OCI-LY1 (cell line): ENCODE measurements at regions not wholly inside any gene's neighbourhood (a gene's known extent, or its start where the extent isn't known, plus 50 kb on each side); places are given as distances from the start of the nearest gene placed in this dataset.

ENCODE experiments used
- H2AFZ ChIP-seq: fragments of 200-600 bp; sonication (generic), shearing (Covaris generic); 2 replicates; pipeline ENCODE4 v1.6.0; 2014; ENCODE audit warnings: antibody characterized with exemption, mild to moderate bottlenecking, low read length
- H3F3A ChIP-seq: fragments of 200-600 bp; sonication (generic), shearing (Covaris generic); 2 replicates; pipeline ENCODE4 v1.6.0; 2014; ENCODE audit warnings: mild to moderate bottlenecking, antibody characterized with exemption, low read length, moderate library complexity; ENCODE audit not compliant: insufficient read depth
- H3K27ac ChIP-seq: fragments of 200-600 bp; sonication (generic); 2 replicates; pipeline ENCODE4 v1.5.1; 2014; ENCODE audit warnings: low read length, mixed run types, mild to moderate bottlenecking, low read depth; ENCODE audit not compliant: poor library complexity, severe bottlenecking
- H3K27me3 ChIP-seq: fragments of 200-600 bp; sonication (generic); 2 replicates; pipeline ENCODE4 v1.6.0; 2014; ENCODE audit warnings: antibody characterized with exemption, mild to moderate bottlenecking, low read length, moderate library complexity; ENCODE audit not compliant: insufficient read depth
- H3K36me3 ChIP-seq: fragments of 200-600 bp; sonication (generic); 2 replicates; pipeline ENCODE4 v1.6.1; 2014; ENCODE audit warnings: mild to moderate bottlenecking, antibody characterized with exemption, low read length, moderate library complexity, mixed read lengths; ENCODE audit not compliant: insufficient read depth
- H3K4me1 ChIP-seq: fragments of 200-600 bp; sonication (generic); 2 replicates; pipeline ENCODE4 v1.5.1; 2014; ENCODE audit warnings: mild to moderate bottlenecking, low read length, moderate library complexity; ENCODE audit not compliant: insufficient read depth, severe bottlenecking
- H3K4me2 ChIP-seq: fragments of 200-600 bp; sonication (generic), shearing (Covaris generic); 2 replicates; pipeline ENCODE4 v1.6.1; 2014; ENCODE audit warnings: low read length
- H3K4me3 ChIP-seq: fragments of 200-600 bp; sonication (generic); 2 replicates; pipeline ENCODE4 v1.5.1; 2014; ENCODE audit warnings: low read length, low read depth, mild to moderate bottlenecking, mixed read lengths; ENCODE audit not compliant: poor library complexity, severe bottlenecking
- H3K79me2 ChIP-seq: fragments of 200-600 bp; shearing (Covaris generic); 2 replicates; pipeline ENCODE4 v1.6.1; 2016; ENCODE audit warnings: mixed run types, low read length, mixed read lengths; ENCODE audit not compliant: insufficient read depth
- H3K9ac ChIP-seq: fragments of 200-600 bp; sonication (generic), shearing (Covaris generic); 2 replicates; pipeline ENCODE4 v1.6.1; 2014; ENCODE audit warnings: mild to moderate bottlenecking, low read length, mixed read lengths
- H3K9me2 ChIP-seq: fragments of 200-600 bp; sonication (generic), shearing (Covaris generic); 2 replicates; pipeline ENCODE4 v1.6.1; 2014; ENCODE audit warnings: low read depth, mild to moderate bottlenecking, low read length, mixed read lengths
- H3K9me3 ChIP-seq: fragments of 200-600 bp; shearing (Covaris generic); 2 replicates; pipeline ENCODE4 v1.6.1; 2014; ENCODE audit warnings: low read length, mixed read lengths
- H4K20me1 ChIP-seq: fragments of 200-600 bp; sonication (generic), shearing (Covaris generic); 2 replicates; pipeline ENCODE4 v1.6.0; 2016; ENCODE audit warnings: mild to moderate bottlenecking, low read length; ENCODE audit not compliant: insufficient read depth
- EZH2 ChIP-seq: fragments of 200-600 bp; sonication (generic), shearing (Covaris generic); IDR thresholded peaks from 2 replicates; pipeline ENCODE4 v1.8.0; 2017; ENCODE audit warnings: borderline replicate concordance, mixed run types, mild to moderate bottlenecking, antibody characterized with exemption, low read length, moderate library complexity, mixed read lengths
- TF ChIP-seq, protein P1 (sequence below): fragments of 200-600 bp; sonication (generic), shearing (Covaris generic); IDR thresholded peaks from 2 replicates; pipeline ENCODE4 v1.5.1; 2017; ENCODE audit warnings: mild to moderate bottlenecking, antibody characterized with exemption, low read length, moderate library complexity, mixed read lengths

DNA sequence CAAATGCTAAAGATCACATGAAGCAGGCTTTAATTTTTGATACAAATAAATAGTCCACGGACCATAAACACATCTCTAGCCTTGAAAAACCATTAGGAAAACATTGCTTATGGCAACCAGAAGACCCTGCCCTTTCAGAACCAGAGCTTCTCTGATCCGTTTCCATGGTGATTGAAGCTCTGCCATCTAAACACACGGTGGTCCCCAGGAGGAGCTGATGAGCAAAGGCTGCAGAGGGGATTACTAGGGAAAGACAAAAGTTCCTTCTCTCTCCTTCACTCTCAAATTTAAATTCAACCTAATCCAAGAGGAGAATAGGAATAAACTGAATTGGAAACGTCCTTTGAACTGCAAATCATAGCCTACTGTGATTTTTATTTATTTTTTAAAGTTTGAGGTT is 122.0 kb upstream of the ATP10A start:
- H3K4me3 ChIP-seq: no peak overlapping the region
- TF ChIP-seq EZH2: no peak
- TF ChIP-seq, protein P1, sequence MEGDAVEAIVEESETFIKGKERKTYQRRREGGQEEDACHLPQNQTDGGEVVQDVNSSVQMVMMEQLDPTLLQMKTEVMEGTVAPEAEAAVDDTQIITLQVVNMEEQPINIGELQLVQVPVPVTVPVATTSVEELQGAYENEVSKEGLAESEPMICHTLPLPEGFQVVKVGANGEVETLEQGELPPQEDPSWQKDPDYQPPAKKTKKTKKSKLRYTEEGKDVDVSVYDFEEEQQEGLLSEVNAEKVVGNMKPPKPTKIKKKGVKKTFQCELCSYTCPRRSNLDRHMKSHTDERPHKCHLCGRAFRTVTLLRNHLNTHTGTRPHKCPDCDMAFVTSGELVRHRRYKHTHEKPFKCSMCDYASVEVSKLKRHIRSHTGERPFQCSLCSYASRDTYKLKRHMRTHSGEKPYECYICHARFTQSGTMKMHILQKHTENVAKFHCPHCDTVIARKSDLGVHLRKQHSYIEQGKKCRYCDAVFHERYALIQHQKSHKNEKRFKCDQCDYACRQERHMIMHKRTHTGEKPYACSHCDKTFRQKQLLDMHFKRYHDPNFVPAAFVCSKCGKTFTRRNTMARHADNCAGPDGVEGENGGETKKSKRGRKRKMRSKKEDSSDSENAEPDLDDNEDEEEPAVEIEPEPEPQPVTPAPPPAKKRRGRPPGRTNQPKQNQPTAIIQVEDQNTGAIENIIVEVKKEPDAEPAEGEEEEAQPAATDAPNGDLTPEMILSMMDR: no peak
- H3K9me2 ChIP-seq: no peaks in the 10 kb centered on the region
- H3K4me2 ChIP-seq: no peak overlapping the region
- H3K36me3 ChIP-seq: no peaks in the 10 kb centered on the region
- H3K9me3 ChIP-seq: no peaks in the 10 kb centered on the region
- H3F3A ChIP-seq: no peaks in the 10 kb centered on the region
- no peak overlapping the region for H2AFZ ChIP-seq
- no peaks in the 10 kb centered on the region for H3K27me3 ChIP-seq
- no peak overlapping the region for H3K9ac ChIP-seq
- H3K27ac ChIP-seq: no peak overlapping the region
- no peaks in the 10 kb centered on the region for H3K79me2 ChIP-seq
- H4K20me1 ChIP-seq: no peaks in the 10 kb centered on the region
- H3K4me1 ChIP-seq: no peaks in the 10 kb centered on the region

DNA sequence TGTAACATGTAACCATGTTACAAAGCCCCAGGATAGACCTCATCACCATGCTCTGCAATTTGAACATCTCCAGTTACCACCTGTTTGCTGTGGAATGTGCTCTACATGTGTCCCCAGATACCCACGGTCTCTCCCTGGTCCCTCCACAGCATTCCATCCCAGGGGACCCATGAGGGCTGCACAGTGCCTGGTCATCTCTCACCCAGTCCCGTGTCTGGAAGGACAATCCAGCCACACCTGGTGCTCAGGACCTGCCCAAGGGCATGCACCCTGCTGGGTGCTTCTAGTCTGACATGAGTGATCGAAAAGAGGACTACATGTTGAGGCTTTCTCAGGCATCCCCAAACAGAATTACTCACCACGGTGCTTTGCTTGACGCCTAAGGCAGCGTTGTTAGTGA is 119.6 kb upstream of the ATP10A start:
- Histone ChIP-seq H4K20me1 (no peaks in the 10 kb centered on the region), H3K79me2 (no peaks in the 10 kb centered on the region), H3F3A (no peaks in the 10 kb centered on the region), H2AFZ (no peak overlapping the region), H3K27me3 (no peaks in the 10 kb centered on the region), H3K4me1 (no peaks in the 10 kb centered on the region), H3K36me3 (no peaks in the 10 kb centered on the region), H3K9me3 (no peaks in the 10 kb centered on the region), H3K9me2 (no peaks in the 10 kb centered on the region), H3K9ac (no peak overlapping the region), H3K4me2 (no peak overlapping the region), H3K27ac (no peak overlapping the region), H3K4me3 (no peak overlapping the region)
- no peak for TF ChIP-seq EZH2
- TF ChIP-seq, protein P1: no peak

DNA sequence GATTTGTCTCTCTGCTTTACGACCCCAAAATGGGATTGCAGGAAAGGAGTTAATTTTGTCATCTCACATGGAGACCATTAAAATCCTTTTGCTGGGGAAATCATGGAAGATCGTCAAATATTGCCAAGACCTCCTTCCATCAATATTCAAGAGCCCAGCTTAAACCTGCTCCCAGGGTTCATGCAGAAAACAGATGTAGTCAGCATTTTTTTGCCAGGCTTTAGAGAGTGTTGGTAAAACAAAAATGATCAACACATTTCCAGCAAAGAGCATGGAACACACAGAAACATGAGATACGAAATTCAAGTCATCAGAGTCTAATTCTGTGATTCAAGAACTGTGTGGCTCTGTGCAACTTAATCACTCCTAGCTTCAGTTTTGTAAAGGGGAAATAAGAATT is 118.0 kb upstream of the ATP10A start:
- no peak overlapping the region for H2AFZ ChIP-seq
- TF ChIP-seq EZH2: no peak
- TF ChIP-seq, protein P1: no peak
- H3K4me1 ChIP-seq: no peaks in the 10 kb centered on the region
- no peak overlapping the region for H3K9ac ChIP-seq
- H3K4me3 ChIP-seq: no peak overlapping the region
- no peaks in the 10 kb centered on the region for H3K9me3 ChIP-seq
- H3K27ac ChIP-seq: no peak overlapping the region
- H3F3A ChIP-seq: no peaks in the 10 kb centered on the region
- no peaks in the 10 kb centered on the region for H3K27me3 ChIP-seq
- no peaks in the 10 kb centered on the region for H3K79me2 ChIP-seq
- no peaks in the 10 kb centered on the region for H3K9me2 ChIP-seq
- no peak overlapping the region for H3K4me2 ChIP-seq
- H4K20me1 ChIP-seq: no peaks in the 10 kb centered on the region
- no peaks in the 10 kb centered on the region for H3K36me3 ChIP-seq
